ENCODE measurements at regions not wholly inside any gene's neighbourhood (a gene's known extent, or its start where the extent isn't known, plus 50 kb on each side); places are given as distances from the start of the nearest gene placed in this dataset.

- TF ChIP-seq TCF7L2 (IDR thresholded peaks at IDR 0.05; ENCODE audit: low read depth, low read length) (no peak), POLR2AphosphoS5 (IDR thresholded peaks at IDR 0.05; ENCODE audit: low read depth, low read length) (no peak)
- TF ChIP-seq, protein P1, sequence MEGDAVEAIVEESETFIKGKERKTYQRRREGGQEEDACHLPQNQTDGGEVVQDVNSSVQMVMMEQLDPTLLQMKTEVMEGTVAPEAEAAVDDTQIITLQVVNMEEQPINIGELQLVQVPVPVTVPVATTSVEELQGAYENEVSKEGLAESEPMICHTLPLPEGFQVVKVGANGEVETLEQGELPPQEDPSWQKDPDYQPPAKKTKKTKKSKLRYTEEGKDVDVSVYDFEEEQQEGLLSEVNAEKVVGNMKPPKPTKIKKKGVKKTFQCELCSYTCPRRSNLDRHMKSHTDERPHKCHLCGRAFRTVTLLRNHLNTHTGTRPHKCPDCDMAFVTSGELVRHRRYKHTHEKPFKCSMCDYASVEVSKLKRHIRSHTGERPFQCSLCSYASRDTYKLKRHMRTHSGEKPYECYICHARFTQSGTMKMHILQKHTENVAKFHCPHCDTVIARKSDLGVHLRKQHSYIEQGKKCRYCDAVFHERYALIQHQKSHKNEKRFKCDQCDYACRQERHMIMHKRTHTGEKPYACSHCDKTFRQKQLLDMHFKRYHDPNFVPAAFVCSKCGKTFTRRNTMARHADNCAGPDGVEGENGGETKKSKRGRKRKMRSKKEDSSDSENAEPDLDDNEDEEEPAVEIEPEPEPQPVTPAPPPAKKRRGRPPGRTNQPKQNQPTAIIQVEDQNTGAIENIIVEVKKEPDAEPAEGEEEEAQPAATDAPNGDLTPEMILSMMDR (IDR thresholded peaks at IDR 0.05): no peak
Measured at GRCh38 chr21:19224090-19224489, 820.5 kb upstream of the TMPRSS15 start.
